Suppressor macrophage treated with lipopolysaccharide for 1 hour (primary cell): ENCODE measurements at regions not wholly inside any gene's neighbourhood (a gene's known extent, or its start where the extent isn't known, plus 50 kb on each side); places are given as distances from the start of the nearest gene placed in this dataset.
"Not testable (repeated sequence)": the region's sequence is repeated elsewhere in the genome, so short reads cannot be mapped to it uniquely, and the experiment has no call there.

Source experiments
- DNase-seq, 3 donors: peaks; one replicate each; pipeline ENCODE4 v3.0.0-alpha.2; 2020 to 2022

GRCh38 chr2:195570329-195570728 is 86.7 kb upstream of the SLC39A10 start:
- DNase-seq, result no peak

- DNase-seq, result no peak
Observed at GRCh38 chr2:195569255-195569654, 87.8 kb upstream of the SLC39A10 start.

GRCh38 chr2:195564625-195565135 is 92.3 kb upstream of the SLC39A10 start:
- DNase-seq, result not testable (repeated sequence)

- DNase-seq, result no peak
Observed at GRCh38 chr2:195563857-195564512, 93.0 kb upstream of the SLC39A10 start.

GRCh38 chr2:195562570-195563566 is 94.2 kb upstream of the SLC39A10 start:
- DNase-seq, result no peak

- peak; percentile 56 to 74 (median 70) for DNase-seq
Observed at GRCh38 chr2:195561116-195561921, 95.7 kb upstream of the SLC39A10 start.

- no peak for DNase-seq
Observed at GRCh38 chr2:195560209-195560895, 96.7 kb upstream of the SLC39A10 start.

GRCh38 chr2:195559431-195559914 is 97.6 kb upstream of the SLC39A10 start:
- DNase-seq, result peak; percentile 40 to 66 (median 60)

GRCh38 chr2:195555971-195556370 is 101.1 kb upstream of the SLC39A10 start:
- DNase-seq, result no peak

- peak in 2 of 3 donors; percentile 58 to 61 for DNase-seq
Observed at GRCh38 chr2:195552581-195552980, 104.4 kb upstream of the SLC39A10 start.

- DNase-seq, result no peak
Observed at GRCh38 chr2:195548198-195548940, 108.7 kb upstream of the SLC39A10 start.

GRCh38 chr2:195547268-195547840 is 109.7 kb upstream of the SLC39A10 start:
- DNase-seq, result not testable (repeated sequence)

- no peak for DNase-seq
Observed at GRCh38 chr2:195545811-195546210, 111.2 kb upstream of the SLC39A10 start.

- peak in 2 of 3 donors; percentile 53 for DNase-seq
Observed at GRCh38 chr2:195543902-195544894, 112.8 kb upstream of the SLC39A10 start.

- peak; percentile 53 to 59 (median 56) for DNase-seq
Observed at GRCh38 chr2:195543063-195543462, 114.0 kb upstream of the SLC39A10 start.

- DNase-seq, result no peak
Observed at GRCh38 chr2:195542067-195542466, 115.0 kb upstream of the SLC39A10 start.

GRCh38 chr2:195538937-195539336 is 118.1 kb upstream of the SLC39A10 start:
- DNase-seq, result no peak

- no peak for DNase-seq
Observed at GRCh38 chr2:195537811-195538210, 119.2 kb upstream of the SLC39A10 start.

GRCh38 chr2:195536906-195537305 is 120.1 kb upstream of the SLC39A10 start:
- DNase-seq, result no peak
